NCI-H146 treated with DMSO at 0.1 percent for 48 hours (cell line): ENCODE measurements at regions not wholly inside any gene's neighbourhood (a gene's known extent, or its start where the extent isn't known, plus 50 kb on each side); places are given as distances from the start of the nearest gene placed in this dataset.

Experiments used
- DNase-seq: peaks from one replicate; lab custom pipeline; 2025; ENCODE audit not compliant: unreplicated experiment; lab: John Stamatoyannopoulos, UW

DNA sequence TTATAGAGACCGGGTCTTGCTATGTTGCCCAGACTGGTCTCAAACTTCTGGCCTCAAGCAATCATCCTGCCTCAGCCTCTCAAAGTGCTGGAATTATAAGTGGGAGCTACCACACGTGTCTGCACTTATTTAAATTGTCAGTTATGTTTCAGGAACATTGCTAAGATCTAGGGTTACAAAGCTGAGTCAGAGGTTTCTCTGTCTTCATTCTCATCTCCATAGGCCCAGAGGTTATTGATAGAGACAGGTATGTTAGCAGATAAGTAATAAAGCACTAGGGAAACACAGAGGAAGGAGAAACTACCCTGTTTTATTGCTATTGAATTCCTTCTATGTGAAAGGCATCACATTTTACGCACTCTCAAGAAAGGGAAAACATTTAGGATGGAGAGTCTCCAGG, 214.1 kb downstream of the REEP3 start:
- no peak for DNase-seq

DNA sequence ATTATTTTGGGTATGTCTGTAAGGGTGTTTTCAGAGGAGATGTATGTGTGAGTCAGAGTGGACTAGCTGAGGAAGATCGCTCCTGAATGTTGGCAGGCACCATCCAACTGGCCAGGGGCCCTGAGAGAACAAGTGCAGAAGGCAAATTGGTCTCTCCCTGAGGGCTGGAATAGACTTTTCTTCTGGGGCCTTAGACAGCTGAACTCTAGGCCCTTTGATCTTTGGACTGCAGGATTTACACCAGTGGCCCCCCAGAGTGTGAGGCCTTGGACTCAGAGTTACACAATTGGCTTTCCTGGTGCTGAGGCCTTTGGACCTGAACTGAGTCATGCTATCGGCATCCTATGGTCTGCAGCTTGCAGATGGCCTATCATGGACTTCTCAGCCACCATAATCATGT, 217.2 kb downstream of the REEP3 start:
- no peak for DNase-seq

DNA sequence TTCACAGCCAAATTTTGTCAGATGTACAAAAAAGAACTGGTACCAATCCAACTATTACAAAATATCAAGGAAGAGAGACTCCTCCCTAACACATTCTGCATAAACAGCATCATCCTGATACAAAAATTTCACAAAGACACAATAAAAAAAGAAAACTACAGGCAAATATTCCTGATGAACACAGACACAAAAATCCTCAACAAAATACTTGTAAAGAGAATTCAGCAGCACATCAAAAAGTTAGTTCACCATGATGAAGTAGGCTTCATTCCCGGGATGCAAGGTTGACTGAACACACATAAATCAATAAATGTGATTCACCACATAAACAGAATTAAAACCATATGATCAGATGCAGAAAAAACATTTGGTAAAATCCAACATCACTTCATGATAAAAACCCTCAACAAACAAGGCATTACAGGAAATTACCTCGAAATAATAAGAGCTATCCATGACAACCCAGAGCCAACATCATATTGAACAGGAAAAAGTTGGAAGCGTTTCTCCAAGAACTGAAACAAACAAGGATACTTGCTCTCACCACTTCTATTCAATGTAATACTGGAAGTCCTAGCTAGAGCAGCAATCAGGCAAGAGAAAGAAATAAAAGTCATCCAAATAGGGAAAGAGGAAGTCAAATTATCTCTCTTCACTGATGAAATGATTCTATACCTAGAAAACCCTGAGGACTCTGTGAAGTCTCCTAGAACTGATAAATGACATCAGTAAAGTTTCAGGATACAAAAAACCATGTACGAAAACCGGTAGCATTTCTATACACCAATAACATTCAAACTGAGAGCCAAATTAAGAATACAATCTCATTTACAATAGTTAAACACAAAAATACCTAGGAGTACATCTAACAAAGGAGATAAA, 223.1 kb downstream of the REEP3 start:
- DNase-seq: no peak

DNA sequence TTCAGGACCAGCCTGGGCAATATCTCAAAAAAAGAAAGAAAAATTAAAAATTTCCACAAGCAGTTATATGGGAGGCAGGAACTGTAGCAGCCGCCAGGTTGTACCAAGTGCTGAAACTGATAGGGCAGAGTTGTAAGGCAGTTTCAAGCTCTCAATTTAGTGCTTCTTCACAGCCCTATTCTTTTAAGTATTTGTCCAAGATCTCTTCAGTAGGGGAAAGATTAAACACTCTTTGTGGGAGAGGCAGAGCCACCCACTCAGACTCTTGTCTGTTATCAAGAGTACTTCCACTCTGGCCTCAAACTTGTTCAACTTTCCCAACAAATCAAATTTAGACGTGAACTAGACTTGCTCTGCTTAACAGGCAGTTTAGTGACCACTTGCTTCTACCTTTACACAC, 228.7 kb downstream of the REEP3 start:
- DNase-seq: no peak

DNA sequence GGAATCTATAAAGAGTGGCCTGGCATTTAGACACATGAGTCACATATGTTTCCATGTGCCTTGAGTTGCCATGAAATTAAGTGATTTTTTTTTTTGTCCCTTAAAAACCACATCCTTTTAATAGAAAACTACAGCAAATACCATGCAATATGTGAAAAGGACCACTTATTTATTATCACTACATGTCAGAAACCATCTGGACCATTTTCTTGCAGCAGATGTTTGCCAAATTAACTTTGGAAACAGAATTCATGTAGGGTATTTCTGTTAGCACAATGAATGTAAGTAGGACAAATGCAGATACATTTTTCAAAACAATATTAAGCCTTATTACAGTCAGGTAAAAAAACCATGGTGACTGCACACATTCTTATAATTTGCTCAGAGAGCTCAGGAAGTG, 230.6 kb downstream of the REEP3 start:
- DNase-seq: no peak

DNA sequence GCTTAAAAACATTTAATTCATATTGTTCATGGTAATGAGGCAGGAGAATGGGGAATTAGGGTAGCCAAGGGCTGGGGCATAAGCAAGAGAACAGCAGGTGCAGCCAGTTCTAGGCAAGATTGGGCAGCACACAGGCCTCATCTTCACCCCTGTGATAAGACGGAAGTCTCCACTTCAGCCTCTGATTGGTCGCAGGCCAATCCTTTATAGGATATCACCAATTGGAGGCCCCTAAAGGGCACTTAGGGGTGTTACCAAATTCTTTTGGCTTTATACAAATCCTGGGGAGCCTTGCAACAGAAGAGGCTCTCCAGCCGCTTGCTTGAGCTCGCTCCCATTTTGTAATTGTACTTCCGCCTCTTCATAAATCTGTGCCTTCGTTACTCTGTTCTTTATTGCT, 231.1 kb downstream of the REEP3 start:
- DNase-seq: no peak

DNA sequence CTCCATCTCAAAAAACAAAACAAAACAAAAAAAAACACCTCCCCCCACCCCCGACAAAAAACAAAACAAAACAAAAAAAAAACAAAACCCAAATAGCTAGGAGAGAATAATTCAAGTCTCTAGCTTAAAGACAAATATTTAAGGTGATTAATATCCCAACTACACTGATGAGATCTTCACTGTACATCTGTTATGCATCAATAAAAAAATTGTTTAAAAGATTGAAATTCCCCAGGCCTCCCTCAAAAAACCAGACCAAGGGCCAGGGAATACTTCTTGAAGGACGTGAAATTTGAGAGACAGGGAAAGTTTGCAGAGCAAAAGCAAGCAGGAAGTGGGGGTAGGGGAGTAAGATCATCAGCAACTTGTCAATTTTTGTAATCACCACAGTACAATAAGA, 232.6 kb downstream of the REEP3 start:
- DNase-seq: no peak

DNA sequence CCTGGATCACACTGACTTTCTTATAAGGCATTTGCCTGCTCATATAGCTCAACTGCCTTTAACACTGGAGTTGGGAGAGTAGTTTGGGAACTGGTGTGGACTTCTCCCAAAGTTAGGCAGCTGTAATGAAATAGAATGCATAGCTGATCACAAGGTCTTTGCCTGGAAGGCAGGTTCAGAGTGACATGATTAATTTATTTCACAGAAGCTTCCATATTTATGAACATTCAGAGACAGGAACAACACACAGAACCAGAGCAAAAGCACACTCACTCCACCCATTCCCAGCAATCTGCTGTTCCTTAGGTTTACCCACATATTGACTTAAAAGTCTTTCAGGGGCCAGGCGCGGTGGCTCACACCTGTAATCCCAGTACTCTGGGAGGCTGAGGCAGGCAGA, 234.2 kb downstream of the REEP3 start:
- DNase-seq: no peak

DNA sequence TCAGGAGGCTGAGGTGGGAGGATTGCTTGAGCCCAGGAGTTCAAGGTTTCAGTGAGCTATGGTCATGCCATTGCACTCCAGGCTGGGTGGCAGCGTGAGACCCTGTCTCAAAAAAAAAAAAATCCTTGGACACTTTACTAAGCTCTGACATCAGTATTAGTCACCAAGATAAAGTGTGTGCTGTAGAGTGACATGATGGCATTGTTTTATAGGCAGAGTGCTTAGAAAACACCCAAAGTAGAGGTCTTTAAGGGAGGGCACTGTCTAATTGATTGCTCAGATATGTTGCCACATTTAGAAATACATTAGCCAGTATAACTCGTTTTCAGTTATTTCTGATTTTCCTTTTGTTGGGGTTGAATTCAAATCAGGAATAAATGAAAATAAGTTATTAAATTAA, 235.9 kb downstream of the REEP3 start:
- no peak for DNase-seq

DNA sequence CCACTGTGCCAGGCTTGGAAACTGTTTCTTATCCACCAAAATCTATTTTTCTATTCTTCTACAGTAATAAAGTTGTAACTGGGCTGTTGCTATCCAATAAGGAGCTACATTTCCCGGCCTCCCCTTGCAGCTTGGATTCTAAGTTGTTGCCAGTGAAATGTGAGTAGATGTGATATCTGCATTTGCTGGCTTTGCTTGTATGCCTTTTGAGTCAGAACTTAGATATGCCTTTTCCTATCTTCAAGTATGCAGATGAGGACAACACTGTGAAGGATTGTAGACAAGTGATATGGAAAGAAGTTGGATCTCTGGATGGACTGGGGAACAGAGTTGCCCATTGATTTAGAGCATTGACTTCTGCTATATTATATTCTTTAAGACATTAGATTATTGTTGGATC, 236.9 kb downstream of the REEP3 start:
- no peak for DNase-seq

DNA sequence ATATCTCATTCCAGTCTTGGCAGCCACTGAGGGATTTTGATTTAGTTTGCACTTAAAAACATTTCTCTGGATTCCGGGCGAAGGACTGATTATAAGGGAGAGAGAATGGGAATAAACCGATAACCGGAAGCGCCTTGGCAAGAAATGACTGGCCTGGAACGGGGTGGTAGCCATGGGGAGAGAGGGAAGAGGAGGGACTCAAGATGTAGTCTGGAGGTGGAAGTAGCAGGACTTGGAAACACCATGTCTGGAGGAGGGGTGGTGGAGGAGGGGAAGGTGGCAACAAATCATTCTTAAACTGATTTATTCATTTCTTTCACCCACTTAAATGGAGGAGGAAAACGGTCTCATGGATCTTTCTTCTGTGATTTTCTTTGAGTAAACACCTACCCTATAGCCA, 238.1 kb downstream of the REEP3 start:
- DNase-seq: no peak

DNA sequence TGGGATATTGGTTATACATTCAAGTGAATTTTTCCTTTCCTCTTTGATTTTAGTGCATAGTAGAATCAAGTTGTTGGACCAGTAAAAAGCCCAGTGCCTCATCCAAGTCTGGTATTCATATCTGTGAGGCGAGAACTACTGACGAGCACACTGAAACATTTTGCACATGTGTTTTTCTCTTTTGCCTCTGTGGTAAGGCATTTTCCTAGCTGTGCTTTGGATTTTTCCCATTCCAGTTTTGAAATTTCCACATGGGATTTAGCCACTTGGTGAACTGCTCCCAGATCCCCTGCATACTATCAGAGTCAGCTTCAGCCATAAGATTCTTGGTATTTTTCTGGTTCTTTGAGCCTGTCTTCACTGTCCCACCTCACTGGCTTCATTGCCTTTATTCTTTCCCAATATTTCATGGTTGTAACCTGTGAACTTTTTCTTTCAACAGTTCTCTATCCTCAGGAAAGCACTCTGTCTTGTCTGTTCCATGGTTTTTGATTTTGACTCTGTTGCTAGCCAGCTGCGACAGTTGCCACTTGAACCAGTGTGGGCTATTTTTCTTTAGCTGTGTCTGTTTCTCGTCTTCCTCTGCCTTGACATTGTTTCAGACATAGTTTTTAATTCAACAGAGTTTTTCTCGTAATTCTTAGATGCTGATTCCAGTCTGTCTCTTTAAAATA, 239.0 kb downstream of the REEP3 start:
- no peak for DNase-seq

DNA sequence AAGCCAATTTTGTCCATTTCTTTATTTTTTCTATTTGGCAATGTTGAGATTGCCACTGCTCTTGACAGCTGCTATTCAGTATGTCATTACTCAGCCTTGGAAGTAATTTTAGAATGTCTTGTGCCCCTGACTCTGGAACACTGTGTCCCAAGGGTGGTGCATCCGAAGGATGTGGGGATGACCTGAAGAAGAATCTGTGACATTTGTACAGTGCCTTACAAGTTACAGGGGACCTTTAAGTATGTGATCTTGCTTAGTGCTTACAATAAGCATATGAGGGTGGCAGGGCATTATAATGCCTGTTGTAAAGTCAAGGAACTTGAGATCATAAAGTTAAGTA, 239.5 kb downstream of the REEP3 start:
- DNase-seq: no peak

DNA sequence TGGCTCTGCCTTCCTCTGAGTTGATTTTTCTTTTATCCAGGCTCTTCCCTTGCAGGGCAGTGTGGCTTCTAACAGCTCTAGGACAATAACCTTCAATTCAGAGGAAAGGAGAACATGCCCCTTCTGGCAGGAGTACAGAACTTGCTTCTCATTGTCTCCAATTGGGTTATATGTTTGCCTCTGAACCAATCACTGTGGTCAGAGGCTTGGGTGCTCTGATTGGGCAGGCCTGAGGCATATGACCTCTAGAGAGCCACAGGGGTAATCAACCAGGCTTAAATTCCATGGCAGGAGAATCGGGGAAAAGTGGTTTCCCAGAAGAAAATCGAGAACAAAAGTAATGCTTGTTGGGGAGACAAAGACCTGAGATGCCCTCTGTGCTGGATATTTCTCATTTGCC, 240.0 kb downstream of the REEP3 start:
- no peak for DNase-seq

DNA sequence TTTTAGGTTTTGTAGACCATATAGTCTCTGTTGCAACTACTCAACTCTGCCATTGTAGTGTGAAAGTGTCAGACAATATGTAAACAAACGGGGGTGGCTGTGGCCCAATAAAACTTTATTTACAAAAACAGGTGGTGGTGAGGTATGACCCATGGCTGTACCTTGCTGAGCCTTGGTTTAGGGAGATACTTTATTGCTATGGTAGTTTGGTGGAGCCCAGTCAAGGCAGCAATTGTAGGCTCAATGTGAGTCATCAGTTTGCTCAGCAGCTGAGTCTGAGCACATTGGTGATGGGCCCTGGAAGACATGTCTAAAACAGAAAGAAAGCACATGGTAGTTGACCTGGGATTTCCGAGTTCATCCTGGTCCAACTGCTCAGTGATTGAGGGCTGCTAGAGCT, 242.5 kb downstream of the REEP3 start:
- no peak for DNase-seq

DNA sequence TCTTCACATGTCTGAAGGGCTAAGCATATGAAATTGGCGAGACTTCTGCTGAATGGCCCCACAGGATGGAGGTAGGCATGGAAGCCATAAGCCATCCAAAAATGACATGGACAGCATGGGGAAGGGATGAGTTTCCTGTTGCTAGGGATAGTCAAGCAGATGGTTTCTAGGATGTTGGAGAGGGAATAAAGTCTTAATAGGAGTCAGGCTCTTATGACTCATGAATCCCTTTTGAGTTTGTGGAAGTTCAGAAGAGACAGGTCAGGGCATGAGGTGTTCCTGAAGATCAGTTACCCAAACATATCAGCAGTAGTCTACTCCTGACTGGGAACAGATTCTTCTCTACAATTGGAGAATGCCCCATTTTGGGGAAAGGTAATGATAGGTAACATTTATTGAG, 243.9 kb downstream of the REEP3 start:
- no peak for DNase-seq

DNA sequence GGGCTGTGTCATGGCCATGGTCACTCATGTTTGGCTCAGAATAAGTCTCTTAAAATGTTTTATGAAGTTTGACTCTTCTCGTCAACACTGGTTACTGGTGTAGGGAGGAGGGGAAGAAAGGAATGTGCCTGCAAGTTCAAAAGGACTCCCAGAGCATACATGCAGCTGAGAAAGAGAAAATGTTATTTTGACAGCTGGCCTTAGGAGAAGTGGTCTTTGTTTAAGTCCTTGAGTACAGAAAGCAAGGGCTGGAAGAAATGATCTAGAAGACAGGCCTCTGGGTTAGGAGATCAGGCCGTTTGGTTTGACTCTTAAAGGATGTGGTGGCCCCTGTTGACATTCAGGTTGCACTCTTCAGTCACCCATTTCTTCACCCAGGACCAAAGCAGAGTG, 245.5 kb downstream of the REEP3 start:
- DNase-seq: no peak

DNA sequence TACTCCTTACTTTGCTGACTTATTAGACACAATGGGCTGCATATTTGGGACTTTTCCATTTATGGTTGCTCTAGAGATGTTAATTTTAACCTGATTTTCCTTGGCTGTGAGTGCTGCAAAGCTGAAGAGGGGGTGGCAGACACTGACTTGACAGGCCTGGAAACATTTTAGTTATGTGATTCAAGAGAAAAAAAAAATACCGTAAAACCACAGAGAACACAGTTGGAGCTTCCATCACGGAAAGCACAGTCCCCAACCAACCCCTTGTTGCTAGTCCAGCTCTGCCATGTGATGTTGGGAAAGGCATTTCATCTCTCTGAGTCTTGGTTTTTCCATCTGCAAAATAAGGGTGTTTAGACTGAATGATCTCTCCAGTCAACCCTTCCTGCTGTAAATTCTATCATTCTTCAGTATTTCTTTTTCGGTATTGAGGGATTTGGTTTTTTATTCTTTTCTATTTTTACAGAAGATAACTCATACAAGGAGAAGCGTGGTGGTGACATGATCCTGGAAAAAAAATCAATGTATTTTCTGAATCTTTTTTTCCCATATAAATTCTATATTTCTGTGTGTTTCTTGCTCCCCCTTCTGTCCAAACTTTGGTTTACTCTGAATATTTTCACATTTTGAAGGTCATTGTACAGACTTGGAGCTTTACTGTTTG, 246.1 kb downstream of the REEP3 start:
- DNase-seq: no peak

DNA sequence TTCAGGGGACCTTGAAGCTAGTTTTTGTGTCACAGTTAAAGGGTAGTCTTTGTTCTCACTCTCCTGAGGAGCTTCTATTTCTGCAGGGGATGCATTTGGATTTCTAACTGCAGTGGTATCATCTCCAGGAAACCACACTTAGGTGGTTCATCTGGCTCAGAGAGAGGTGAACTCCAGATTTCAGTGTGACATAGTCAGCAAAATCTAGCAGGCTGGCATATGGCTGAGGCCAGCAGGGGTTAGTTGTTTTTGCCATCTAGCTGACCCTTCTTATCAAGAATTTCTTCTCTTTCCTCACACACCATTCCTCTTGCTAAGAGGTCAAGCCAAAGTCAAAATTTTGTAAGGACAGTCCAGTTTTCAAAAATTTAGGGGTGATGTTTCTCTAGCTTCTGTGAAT, 248.2 kb downstream of the REEP3 start:
- DNase-seq: no peak

DNA sequence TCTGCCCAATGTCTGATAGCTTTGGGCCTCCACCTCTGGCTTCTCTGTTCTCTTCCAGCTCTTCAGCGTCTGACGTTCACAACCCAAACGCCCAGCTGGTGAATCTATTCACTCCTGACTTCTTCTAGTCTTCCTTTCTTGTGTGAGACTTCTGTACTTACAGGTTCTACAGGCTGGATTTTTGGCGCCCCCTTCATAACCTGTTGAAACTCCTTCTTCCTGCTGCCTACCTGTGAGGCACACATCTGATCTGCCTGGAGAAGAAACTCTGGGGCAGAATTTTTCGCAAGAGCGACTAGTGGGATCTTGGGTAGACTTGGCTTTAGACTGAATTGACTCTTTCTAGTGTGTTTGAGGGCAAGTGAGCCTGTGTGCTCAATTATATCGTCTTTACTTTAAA, 249.3 kb downstream of the REEP3 start:
- DNase-seq: no peak

DNA sequence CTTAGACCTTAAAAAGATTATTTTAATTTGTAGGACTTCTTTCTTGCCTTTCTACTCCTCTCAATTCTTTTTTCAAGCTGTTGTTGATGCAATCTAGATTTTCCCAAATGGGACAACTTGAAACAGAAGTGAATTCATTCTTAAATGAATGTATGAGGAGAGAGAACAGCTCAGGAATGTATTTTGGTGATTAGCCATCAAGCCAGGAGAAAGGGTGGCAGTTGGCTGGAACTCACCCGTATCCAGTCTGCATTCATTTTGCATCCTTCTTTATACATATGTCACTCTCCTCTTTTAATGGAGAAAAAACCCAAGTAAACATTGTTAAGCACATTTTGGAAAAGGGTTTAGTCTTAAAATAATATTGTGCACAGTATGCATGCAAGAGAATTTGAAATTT, 251.3 kb downstream of the REEP3 start:
- no peak for DNase-seq

DNA sequence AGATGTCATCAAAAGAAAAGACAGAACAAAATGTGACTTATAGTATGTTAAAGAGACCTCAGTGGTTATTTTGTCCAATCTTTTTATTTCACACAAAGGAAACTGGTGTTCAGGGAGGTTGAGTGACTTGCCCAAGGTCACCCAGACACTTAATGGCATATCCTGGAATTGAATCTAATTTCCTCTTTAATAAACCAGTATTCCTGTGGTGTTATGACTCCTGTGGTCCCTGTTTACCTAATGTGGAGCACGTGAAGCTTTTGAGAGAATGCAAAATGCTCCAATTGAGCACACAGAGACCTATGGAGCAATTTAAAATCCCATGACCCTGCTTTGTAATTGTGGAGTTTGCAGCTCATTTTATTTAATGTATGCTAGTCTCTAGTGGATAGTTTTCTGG, 251.9 kb downstream of the REEP3 start:
- DNase-seq: no peak
